Peyer's patch (tissue), 4 donors: ENCODE measurements at regions not wholly inside any gene's neighbourhood (a gene's known extent, or its start where the extent isn't known, plus 50 kb on each side); places are given as distances from the start of the nearest gene placed in this dataset.

Experiments used
- DNase-seq, 3 donors: peaks; one replicate each; pipeline ENCODE4 v3.0.0-alpha.2; 2017 to 2019
- H3K27ac ChIP-seq, 4 donors: fragments of 200-600 bp; sonication (generic); one replicate each; pipeline ENCODE4 v1.5.1; 2016 to 2019
- H3K27me3 ChIP-seq, 2 donors: fragments of 200-600 bp; sonication (generic); one replicate each; pipeline ENCODE4 v1.5.1; 2019
- H3K36me3 ChIP-seq, 3 donors: fragments of 200-600 bp; sonication (generic); one replicate each; pipeline ENCODE4 v1.5.1; 2016 to 2019
- H3K4me1 ChIP-seq, 4 donors: fragments of 200-600 bp; sonication (generic); one replicate each; pipeline ENCODE4 v1.5.1; 2016 to 2019
- H3K4me3 ChIP-seq, 4 donors: fragments of 200-600 bp; sonication (generic); 1 replicate in 3 of 4; 2 replicates in 1 of 4; pipeline ENCODE4 v1.5.1; 2016 to 2019; ENCODE audit warnings: mild to moderate bottlenecking in 1 of 4
- H3K9me3 ChIP-seq, 4 donors: fragments of 200-600 bp; sonication (generic); one replicate each; pipeline ENCODE4 v1.5.1; 2016 to 2019; ENCODE audit warnings: mild to moderate bottlenecking in 1 of 4
- POLR2A ChIP-seq, 2 donors: fragments of 450-650 bp; IDR thresholded peaks; one replicate each; pipeline ENCODE4 v1.5.1; 2017; ENCODE audit warnings: antibody characterized with exemption in 2 of 2, mild to moderate bottlenecking in 2 of 2, moderate library complexity in 2 of 2
- TF ChIP-seq, protein P1 (sequence below), 6 experiments: fragments of 450-650 bp in 4 of 6; fragments of 200-600 bp in 2 of 6; sonication (generic) in 1 of 6; IDR thresholded peaks; one replicate each; pipeline ENCODE4 v1.5.1; 2017 to 2019; ENCODE audit warnings: antibody characterized with exemption in 6 of 6, mild to moderate bottlenecking in 3 of 6, moderate library complexity in 1 of 6

DNA sequence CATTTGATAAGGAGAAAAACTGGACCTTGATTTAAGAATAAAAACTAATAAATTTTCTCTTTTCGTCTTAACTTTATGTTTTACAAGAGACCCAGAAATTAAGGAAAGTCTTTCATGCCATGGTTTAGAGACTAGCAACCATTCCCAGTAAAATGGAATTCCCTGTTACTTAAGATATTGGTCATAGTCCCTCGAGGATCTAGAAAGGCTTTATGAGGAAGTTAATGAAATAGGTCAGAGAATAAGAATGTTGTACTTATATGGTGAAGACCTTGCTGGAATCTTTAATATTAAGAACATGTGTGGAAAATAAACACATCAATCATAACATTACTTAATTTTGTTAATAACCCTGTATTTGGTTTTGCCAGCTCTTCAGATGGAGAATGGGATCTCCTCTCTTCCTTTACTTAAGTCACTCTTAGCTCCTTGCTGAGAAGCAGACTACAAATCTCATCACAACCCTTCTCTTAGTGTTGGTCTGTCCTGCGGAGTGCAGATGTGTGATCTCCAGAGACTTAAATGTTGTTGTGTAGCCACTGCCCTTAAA lies 382.9 kb downstream of the QKI start:
- no peak for DNase-seq
- Histone ChIP-seq H3K36me3 (no peaks in the 10 kb centered on the region), H3K4me3 (no peak overlapping the region), H3K27me3 (no peaks in the 10 kb centered on the region), H3K9me3 (no peaks in the 10 kb centered on the region), H3K27ac (no peak overlapping the region), H3K4me1 (no peaks in the 10 kb centered on the region)
- TF ChIP-seq POLR2A (IDR thresholded peaks at IDR 0.05), result no peak
- TF ChIP-seq, protein P1, sequence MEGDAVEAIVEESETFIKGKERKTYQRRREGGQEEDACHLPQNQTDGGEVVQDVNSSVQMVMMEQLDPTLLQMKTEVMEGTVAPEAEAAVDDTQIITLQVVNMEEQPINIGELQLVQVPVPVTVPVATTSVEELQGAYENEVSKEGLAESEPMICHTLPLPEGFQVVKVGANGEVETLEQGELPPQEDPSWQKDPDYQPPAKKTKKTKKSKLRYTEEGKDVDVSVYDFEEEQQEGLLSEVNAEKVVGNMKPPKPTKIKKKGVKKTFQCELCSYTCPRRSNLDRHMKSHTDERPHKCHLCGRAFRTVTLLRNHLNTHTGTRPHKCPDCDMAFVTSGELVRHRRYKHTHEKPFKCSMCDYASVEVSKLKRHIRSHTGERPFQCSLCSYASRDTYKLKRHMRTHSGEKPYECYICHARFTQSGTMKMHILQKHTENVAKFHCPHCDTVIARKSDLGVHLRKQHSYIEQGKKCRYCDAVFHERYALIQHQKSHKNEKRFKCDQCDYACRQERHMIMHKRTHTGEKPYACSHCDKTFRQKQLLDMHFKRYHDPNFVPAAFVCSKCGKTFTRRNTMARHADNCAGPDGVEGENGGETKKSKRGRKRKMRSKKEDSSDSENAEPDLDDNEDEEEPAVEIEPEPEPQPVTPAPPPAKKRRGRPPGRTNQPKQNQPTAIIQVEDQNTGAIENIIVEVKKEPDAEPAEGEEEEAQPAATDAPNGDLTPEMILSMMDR (IDR thresholded peaks at IDR 0.05), result no peak

GRCh38 chr6:163793011-163793983 lies 378.8 kb downstream of the QKI start:
- Histone ChIP-seq H3K4me3 (no peak overlapping the region), H3K4me1 (no peaks in the 10 kb centered on the region), H3K27ac (no peak overlapping the region), H3K27me3 (no peaks in the 10 kb centered on the region), H3K36me3 (no peaks in the 10 kb centered on the region), H3K9me3 (no peaks in the 10 kb centered on the region)
- TF ChIP-seq, protein P1 (IDR thresholded peaks at IDR 0.05), result no peak
- no peak for TF ChIP-seq POLR2A (IDR thresholded peaks at IDR 0.05)
- DNase-seq, result no peak

GRCh38 chr6:163790266-163790840 lies 375.8 kb downstream of the QKI start:
- DNase-seq, result no peak
- no peaks in the 10 kb centered on the region for H3K27me3 ChIP-seq
- TF ChIP-seq, protein P1 (IDR thresholded peaks at IDR 0.05), result no peak
- TF ChIP-seq POLR2A (IDR thresholded peaks at IDR 0.05), result no peak

GRCh38 chr6:163789199-163789810 lies 374.8 kb downstream of the QKI start:
- Histone ChIP-seq H3K27me3 (no peaks in the 10 kb centered on the region), H3K4me3 (no peak overlapping the region), H3K4me1 (no peaks in the 10 kb centered on the region), H3K36me3 (no peaks in the 10 kb centered on the region), H3K9me3 (no peaks in the 10 kb centered on the region), H3K27ac (no peak overlapping the region)
- TF ChIP-seq, protein P1 (IDR thresholded peaks at IDR 0.05), result no peak
- TF ChIP-seq POLR2A (IDR thresholded peaks at IDR 0.05), result no peak
- no peak for DNase-seq

More at GRCh38 chr6:163790266-163790840, 375.8 kb downstream of the QKI start:
- Histone ChIP-seq H3K27ac (no peak overlapping the region), H3K4me1 (no peaks in the 10 kb centered on the region), H3K36me3 (no peaks in the 10 kb centered on the region), H3K9me3 (no peaks in the 10 kb centered on the region), H3K4me3 (no peak overlapping the region)

DNA sequence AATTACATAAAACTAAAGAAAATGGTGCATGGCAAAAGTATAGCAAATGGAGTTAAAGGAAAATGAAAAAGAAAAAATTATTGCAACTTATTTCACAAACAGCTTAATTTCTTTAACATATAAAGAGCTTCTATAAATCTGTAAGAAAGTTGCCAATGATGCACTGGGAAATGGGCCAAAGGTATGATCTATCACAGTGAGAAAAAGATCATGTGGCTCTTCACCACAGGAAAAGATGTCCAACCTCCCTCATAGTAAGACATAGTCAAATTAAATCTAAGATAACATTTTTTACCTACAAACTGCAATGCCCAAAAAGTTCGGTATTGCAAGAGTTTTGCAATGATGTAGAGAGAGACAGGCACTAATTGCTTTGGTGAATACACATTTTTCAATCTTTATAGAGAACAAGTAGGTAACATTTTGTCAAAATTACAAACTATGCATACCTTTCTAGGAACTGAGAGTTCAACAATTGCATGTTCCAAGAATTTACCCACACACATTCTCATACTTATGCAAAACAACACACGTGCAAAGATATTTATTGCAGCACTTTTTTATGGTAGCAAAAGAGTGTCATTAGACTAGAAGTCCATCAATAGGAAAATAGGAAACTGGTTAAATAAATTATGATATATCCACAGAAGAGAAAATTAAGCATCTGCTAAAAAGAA lies 372.6 kb downstream of the QKI start:
- no peak for TF ChIP-seq POLR2A (IDR thresholded peaks at IDR 0.05)
- TF ChIP-seq, protein P1 (IDR thresholded peaks at IDR 0.05), result no peak
- Histone ChIP-seq H3K27me3 (no peaks in the 10 kb centered on the region), H3K4me3 (no peak overlapping the region), H3K4me1 (no peaks in the 10 kb centered on the region), H3K36me3 (no peaks in the 10 kb centered on the region), H3K27ac (no peak overlapping the region), H3K9me3 (no peaks in the 10 kb centered on the region)
- no peak for DNase-seq
